Fibroblast of lung (primary cell): ENCODE measurements at regions not wholly inside any gene's neighbourhood (a gene's known extent, or its start where the extent isn't known, plus 50 kb on each side); places are given as distances from the start of the nearest gene placed in this dataset.

Experiments
- CTCF ChIP-seq, 2 donors: IDR thresholded peaks in 1 of 2; conservative IDR thresholded peaks in 1 of 2; 1 replicate in 1 of 2; 2 replicates in 1 of 2; pipeline ENCODE4 v1.5.1; 2011 to 2012; ENCODE audit warnings: low read length in 2 of 2, control low read depth in 1 of 2, inconsistent platforms in 1 of 2, low read depth in 1 of 2, mild to moderate bottlenecking in 1 of 2
- EZH2 ChIP-seq: IDR thresholded peaks from 2 replicates; pipeline ENCODE4 v1.5.1; 2012; ENCODE audit warnings: low read length, control low read depth, mild to moderate bottlenecking; ENCODE audit errors: missing control alignments

GRCh38 chr5:159552751-159553150 lies 222.5 kb upstream of the IL12B start:
- no peak for TF ChIP-seq CTCF (conservative IDR thresholded peaks at IDR 0.05 in 1 of 2, IDR thresholded peaks at IDR 0.05 in 1 of 2; ENCODE audit: low read depth in 1 of 2, low read length in 2 of 2)
- no peak for TF ChIP-seq EZH2
